ENCODE measurements at regions not wholly inside any gene's neighbourhood (a gene's known extent, or its start where the extent isn't known, plus 50 kb on each side); places are given as distances from the start of the nearest gene placed in this dataset.
"Not testable (repeated sequence)": the region's sequence is repeated elsewhere in the genome, so short reads cannot be mapped to it uniquely, and the experiment has no call there.

- H3K9me3 ChIP-seq (replicated peaks in 1 of 3); H3K4me1 ChIP-seq (replicated peaks in 1 of 2); DNase-seq; intact Hi-C loops (cut with DNase I); H3K27me3 ChIP-seq; H3K27ac ChIP-seq; H3K4me3 ChIP-seq: not testable (repeated sequence)
- WGBS, 4 donors: 77 to 84% (median 80%) methylated on average over 9 to 11 of the region's 13 CpGs
- H3K36me3 ChIP-seq (replicated peaks in 1 of 2): peaks cover 0 to 59% of the 10 kb centered on the region in 2 donors
Observed at GRCh38 chr3:195669310-195669709, 51.5 kb upstream of the MUC20 start.

DNA sequence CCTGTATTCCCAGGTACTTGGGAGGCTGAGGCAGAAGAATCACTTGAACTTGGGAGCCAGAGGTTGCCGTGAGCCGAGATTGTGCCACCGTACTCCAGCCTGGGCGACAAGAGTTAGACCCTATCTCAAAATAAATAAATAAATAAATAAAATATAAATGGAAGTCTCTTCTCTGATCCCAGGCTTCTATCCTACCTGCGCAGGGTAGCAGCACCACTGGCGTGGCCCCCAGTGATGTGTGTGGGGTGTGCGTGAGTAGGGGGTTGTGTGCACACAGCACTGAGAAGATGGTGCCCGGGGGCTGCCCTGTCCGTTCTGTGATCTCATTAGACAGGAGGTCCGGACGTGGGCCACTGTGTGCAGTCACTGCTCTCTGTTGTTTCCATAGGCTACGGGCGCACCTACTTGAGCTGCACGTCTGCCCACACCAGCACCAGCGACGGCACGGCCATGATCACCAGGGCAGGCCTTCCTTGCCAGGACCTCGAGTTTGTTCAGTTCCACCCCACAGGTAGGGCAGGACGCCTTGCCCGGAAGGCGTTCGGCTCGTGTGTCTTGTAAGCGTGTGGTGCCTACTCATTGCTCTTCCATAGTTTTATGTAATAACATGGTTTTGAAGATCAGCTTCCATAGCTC, 52.5 kb upstream of the MUC20 start:
- H3K4me3 ChIP-seq, DNase-seq: not testable (repeated sequence)

DNA sequence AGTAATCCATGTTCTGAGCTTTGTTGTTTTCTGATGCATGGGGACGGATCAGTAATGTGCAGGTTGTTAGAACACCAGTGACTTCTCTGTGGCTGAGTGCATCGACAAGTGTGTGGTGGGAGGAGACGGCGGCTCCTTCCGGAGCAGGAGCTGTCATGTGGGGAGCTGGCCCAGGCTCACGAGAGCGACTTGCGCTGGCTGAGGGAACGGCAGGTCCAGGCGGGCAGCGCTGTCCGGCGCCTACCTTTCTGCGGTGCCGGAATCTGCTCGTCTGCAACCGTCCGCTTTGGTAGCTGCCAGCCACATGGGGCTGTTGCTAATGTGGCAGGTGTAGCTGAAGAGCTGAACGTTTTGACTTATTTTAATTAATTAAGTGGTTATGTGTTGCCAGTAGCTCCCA, 55.5 kb upstream of the MUC20 start:
- H3K4me1 ChIP-seq (replicated peaks in 1 of 2); intact Hi-C loops (cut with DNase I); H3K27me3 ChIP-seq; H3K9me3 ChIP-seq (replicated peaks in 1 of 3); H3K4me3 ChIP-seq; DNase-seq; H3K27ac ChIP-seq: not testable (repeated sequence)
- 92 to 94% (median 93%) methylated on average over 11 to 19 of the region's 19 CpGs for WGBS, 4 donors
- peaks cover 0 to 38% of the 10 kb centered on the region in 2 donors for H3K36me3 ChIP-seq (replicated peaks in 1 of 2)

More for the DNA sequence above, 52.5 kb upstream of the MUC20 start:
- peaks cover 0 to 57% of the 10 kb centered on the region in 2 donors for H3K36me3 ChIP-seq (replicated peaks in 1 of 2)
- intact Hi-C loops (cut with DNase I); H3K27me3 ChIP-seq; H3K4me1 ChIP-seq (replicated peaks in 1 of 2); H3K27ac ChIP-seq; H3K9me3 ChIP-seq (replicated peaks in 1 of 3): not testable (repeated sequence)
- WGBS, 4 donors: 83 to 95% (median 88%) methylated on average over 23 to 24 of the region's 24 CpGs

GRCh38 chr3:195664131-195664530, 56.6 kb upstream of the MUC20 start:
- H3K4me3 ChIP-seq; DNase-seq; H3K9me3 ChIP-seq (replicated peaks in 1 of 3); intact Hi-C loops (cut with DNase I); H3K4me1 ChIP-seq (replicated peaks in 1 of 2); H3K27me3 ChIP-seq; H3K27ac ChIP-seq: not testable (repeated sequence)
- 80 to 97% (median 86%) methylated on average over 12 of the region's 12 CpGs for WGBS, 4 donors
- peaks cover 0 to 32% of the 10 kb centered on the region in 2 donors for H3K36me3 ChIP-seq (replicated peaks in 1 of 2)

DNA sequence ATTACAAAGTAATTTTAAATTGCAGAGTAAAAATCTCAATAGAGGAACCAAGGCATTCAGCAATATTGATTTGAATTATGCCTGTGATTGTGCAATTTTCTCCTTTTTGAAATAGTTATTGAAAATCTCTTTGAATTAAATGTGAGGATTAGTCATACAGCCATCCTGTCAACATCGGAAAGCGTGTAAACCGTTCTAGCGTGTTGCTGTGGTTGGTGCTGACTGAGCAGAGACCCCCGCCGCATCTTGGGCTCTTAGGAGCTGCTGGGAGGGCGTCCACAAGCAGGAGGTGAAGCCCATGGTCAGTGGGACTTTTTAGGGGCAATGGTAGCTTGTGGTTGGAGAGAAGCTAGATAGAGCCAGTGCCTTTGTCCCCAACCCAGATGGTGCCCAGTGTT, 61.6 kb upstream of the MUC20 start:
- H3K4me3 ChIP-seq: peak overlapping the region in 1 of 4 donors; percentile 74
- DNase-seq; H3K27ac ChIP-seq; intact Hi-C loops (cut with DNase I); H3K36me3 ChIP-seq (replicated peaks in 1 of 2); H3K27me3 ChIP-seq; H3K9me3 ChIP-seq (replicated peaks in 1 of 3); H3K4me1 ChIP-seq (replicated peaks in 1 of 2): not testable (repeated sequence)
- WGBS, 4 donors: 50 to 77% (median 55%) methylated on average over 1 to 2 of the region's 7 CpGs; no CpG with 5 or more reads in 1 of the 4 donors

DNA sequence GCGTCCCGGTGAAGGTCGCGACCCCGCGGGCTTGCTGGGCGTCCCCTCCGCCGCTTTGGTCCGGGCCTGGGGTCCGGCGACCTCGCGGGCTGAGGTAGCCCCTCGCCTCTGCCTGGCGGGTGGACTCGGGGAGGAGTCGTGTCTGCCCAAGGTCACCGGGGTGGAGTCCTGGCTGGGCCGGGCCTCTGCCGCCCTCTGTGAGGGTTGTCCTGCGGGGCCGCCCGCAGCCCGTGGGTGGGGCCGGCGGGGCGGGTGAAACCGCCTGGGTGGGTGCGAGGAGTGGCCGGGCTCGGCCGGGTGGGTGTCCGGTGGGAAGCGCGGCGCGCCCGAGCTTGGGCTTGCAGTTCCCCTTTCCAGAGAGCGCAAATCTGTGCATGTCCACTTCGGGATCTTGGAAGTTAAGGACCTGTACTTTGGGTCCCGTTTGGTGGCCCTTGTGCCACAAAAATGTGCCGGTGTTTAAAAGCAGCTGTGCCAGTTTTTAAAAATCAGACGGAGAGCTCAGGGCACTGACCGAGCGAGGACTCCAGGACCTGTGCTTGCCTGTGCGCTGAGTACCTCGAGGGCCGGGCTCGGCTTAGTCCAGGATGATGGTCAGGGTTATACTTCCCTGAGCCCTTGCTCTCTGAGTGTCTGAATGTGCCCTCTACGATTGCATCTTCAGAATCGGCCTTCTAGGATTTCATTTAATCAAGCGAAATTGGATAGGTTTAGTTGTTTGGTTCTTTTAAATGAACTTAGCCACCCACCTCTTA, 62.2 kb upstream of the MUC20 start:
- WGBS, 4 donors: 0 to 15% (median 7%) methylated on average over 2 to 17 of the region's 53 CpGs
- intact Hi-C loops (cut with DNase I); H3K4me1 ChIP-seq (replicated peaks in 1 of 2); H3K9me3 ChIP-seq (replicated peaks in 1 of 3); H3K36me3 ChIP-seq (replicated peaks in 1 of 2); H3K27me3 ChIP-seq: not testable (repeated sequence)
- Histone ChIP-seq H3K27ac (peak overlapping the region in 2 of 5 donors; percentile 66 to 82), H3K4me3 (peak overlapping the region in 1 of 4 donors; percentile 74)
- peak in 3 of 7 donors; percentile 23 to 41 (median 35) for DNase-seq

GRCh38 chr3:195657475-195658372, 63.1 kb upstream of the MUC20 start:
- H3K9me3 ChIP-seq (replicated peaks in 1 of 3); H3K36me3 ChIP-seq (replicated peaks in 1 of 2); H3K4me1 ChIP-seq (replicated peaks in 1 of 2); H3K27me3 ChIP-seq; intact Hi-C loops (cut with DNase I): not testable (repeated sequence)
- DNase-seq: peak; percentile 80 to 98 (median 91)
- Histone ChIP-seq H3K27ac (peak overlapping the region in 3 of 5 donors; percentile 47 to 82 (median 66)), H3K4me3 (peak overlapping the region in 2 of 4 donors; percentile 22 to 74)
- WGBS, 4 donors: 0 to 25% (median 4%) methylated on average over 7 to 95 of the region's 99 CpGs
- TF ChIP-seq CTCF (IDR thresholded peaks at IDR 0.05) (peak in 1 of 6 experiments; percentile 13), POLR2A (IDR thresholded peaks at IDR 0.05) (peak in 1 of 2 donors; percentile 64)

- H3K27me3 ChIP-seq; H3K27ac ChIP-seq; H3K36me3 ChIP-seq (replicated peaks in 1 of 2); H3K9me3 ChIP-seq (replicated peaks in 1 of 3); intact Hi-C loops (cut with DNase I); DNase-seq; H3K4me3 ChIP-seq; H3K4me1 ChIP-seq (replicated peaks in 1 of 2): not testable (repeated sequence)
- WGBS, 4 donors: 74 to 96% (median 88%) methylated on average over 9 to 16 of the region's 16 CpGs
Observed at GRCh38 chr3:195656091-195656490, 64.7 kb upstream of the MUC20 start.

DNA sequence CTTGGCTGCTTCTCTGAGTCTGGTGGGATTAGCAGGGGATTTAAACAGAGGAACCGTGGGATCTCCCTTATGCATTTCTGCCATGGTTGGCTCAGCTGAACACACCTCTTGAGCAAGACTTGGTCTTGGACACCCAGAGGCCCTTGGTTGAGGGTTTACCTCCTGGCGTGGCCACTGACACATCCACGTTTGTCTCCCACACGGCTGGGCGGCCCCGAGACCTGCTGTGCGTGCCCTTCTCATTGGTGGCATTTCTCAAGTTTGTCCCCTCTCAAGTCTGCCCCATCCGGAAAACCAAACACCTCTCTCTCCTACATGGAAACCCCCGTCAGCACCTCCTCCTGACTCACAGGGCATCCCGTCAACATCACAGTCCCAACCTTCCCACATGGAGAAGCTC, 66.0 kb upstream of the MUC20 start:
- peak in 1 of 7 donors; percentile 9 for DNase-seq
- H3K4me3 ChIP-seq; H3K9me3 ChIP-seq (replicated peaks in 1 of 3); intact Hi-C loops (cut with DNase I); H3K36me3 ChIP-seq (replicated peaks in 1 of 2); H3K4me1 ChIP-seq (replicated peaks in 1 of 2); H3K27me3 ChIP-seq; H3K27ac ChIP-seq: not testable (repeated sequence)
- WGBS, 4 donors: 60 to 97% (median 88%) methylated on average over 2 to 9 of the region's 10 CpGs; no CpG with 5 or more reads in 1 of the 4 donors
